ENCODE measurements at regions not wholly inside any gene's neighbourhood (a gene's known extent, or its start where the extent isn't known, plus 50 kb on each side); places are given as distances from the start of the nearest gene placed in this dataset.

DNA sequence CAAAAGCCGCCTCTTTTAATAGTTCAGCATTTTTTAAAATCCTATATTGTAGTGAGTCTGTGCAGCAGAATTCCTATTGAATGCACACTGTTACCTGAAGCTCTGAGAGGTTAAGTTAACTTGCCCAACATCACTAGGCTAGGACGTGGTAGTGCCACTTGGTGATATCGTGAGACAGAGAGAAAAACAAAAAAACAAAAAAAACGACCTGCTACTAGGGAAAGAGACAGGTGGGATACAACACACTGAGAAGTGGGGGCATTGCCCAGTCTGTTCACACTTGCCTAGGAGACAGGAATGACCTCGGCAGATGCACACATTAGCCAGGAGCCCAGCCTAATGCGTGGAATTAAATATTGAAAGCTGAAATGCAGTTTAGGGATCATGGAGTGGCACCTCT lies 129.7 kb upstream of the CCND2 start:
- no peak overlapping the region for H3K4me2 ChIP-seq (ENCODE audit: insufficient read depth, low read length, poor library complexity, severe bottlenecking)
- peaks cover 0 to 16% (median 0%) of the 10 kb centered on the region in 3 experiments for H3K27me3 ChIP-seq (ENCODE audit: control insufficient read depth in 3 of 3, insufficient read depth in 3 of 3, low read depth in 1 of 3, low read length in 3 of 3)
- peaks cover 8 to 14% of the 10 kb centered on the region in 2 donors for H3K4me1 ChIP-seq (ENCODE audit: control insufficient read depth in 2 of 2, insufficient read depth in 1 of 2, low read depth in 1 of 2, low read length in 2 of 2)
- H3K18ac ChIP-seq (ENCODE audit: low read length) = no peak overlapping the region
- H3K79me1 ChIP-seq (ENCODE audit: low read depth, low read length) = no peaks in the 10 kb centered on the region
- H2AFZ ChIP-seq (ENCODE audit: low read length) = no peak overlapping the region
- no peak overlapping the region for H2AK5ac ChIP-seq (ENCODE audit: low read depth, low read length)
- no peak overlapping the region for H2BK12ac ChIP-seq (ENCODE audit: low read length)
- WGBS, 2 donors (ENCODE audit: extremely low coverage in 2 of 2, insufficient read length in 2 of 2, insufficient replicate concordance in 1 of 2) = no CpG with 5 or more reads among the region's 6 CpGs
- H3K14ac ChIP-seq (ENCODE audit: low read length) = no peak overlapping the region
- H3K27ac ChIP-seq (replicated peaks; ENCODE audit: low read length) = no peak overlapping the region
- no peaks in the 10 kb centered on the region for H3K36me3 ChIP-seq (replicated peaks in 1 of 2; ENCODE audit: control insufficient read depth in 2 of 2, insufficient read depth in 2 of 2, low read length in 2 of 2)
- H3K9ac ChIP-seq (ENCODE audit: low read depth, low read length, poor library complexity) = no peak overlapping the region
- H2BK120ac ChIP-seq (ENCODE audit: low read depth, low read length) = no peak overlapping the region
- H3K23ac ChIP-seq (ENCODE audit: low read depth, low read length, poor library complexity) = no peak overlapping the region
- no peak overlapping the region for H4K91ac ChIP-seq (ENCODE audit: low read depth, low read length, poor library complexity)
- no peak for DNase-seq (ENCODE audit: low spot score)
- no peak overlapping the region for H2BK5ac ChIP-seq (ENCODE audit: low read length)
- peaks cover 2 to 6% of the 10 kb centered on the region in 2 donors for H3K9me3 ChIP-seq (replicated peaks in 1 of 2; ENCODE audit: control insufficient read depth in 2 of 2, insufficient read depth in 1 of 2, low read depth in 1 of 2, low read length in 2 of 2)
- H4K8ac ChIP-seq (ENCODE audit: low read depth, low read length) = no peak overlapping the region
- H3K4me3 ChIP-seq (ENCODE audit: low read length in 2 of 2) = no peak overlapping the region
- no peak overlapping the region for H2BK15ac ChIP-seq (ENCODE audit: low read length)
- no peak overlapping the region for H3K4ac ChIP-seq (ENCODE audit: low read length)

DNA sequence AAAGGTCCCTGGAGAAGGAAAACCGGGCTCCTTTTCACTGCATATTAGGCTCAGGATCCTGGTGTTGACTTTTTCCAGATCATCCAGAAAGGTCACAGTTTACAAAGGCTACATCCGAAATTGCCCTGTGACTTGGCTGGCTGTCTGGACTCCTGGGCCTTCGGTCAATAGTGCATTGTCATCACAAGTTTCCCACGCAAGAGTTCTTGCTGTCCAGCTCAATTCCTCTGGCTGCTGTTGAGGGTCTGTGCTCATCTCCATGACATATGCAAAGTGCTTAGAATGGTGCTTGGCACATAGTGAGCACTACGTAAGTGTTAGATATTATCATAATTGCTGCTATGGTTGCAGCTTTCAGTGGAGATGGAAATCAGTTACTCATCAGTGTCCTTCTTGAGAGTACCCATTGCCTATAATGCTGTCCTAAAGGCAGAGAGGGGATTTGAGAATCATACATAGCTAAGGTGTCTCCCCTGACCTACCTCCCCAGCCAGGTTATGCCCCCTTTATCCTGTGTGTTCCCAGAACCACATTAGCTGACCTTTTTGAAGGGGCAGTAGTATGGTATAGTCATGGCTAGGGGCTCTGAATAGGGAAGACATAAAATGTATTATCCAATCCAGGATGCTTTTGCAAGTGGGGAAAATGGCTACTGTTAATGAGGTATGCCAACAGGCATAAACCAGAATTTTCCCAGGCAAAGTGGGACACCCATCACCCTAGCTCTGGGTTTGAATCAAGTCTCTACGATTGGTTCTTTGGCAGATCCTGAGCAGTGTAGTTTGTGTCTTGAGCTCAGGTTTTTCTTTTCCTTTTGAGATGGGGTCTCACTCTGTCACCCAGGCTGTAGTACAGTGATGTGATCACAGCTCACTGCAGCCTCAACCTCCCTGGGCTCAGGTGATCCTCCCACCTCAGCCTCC lies 132.0 kb upstream of the CCND2 start:
- no peak overlapping the region for H3K9ac ChIP-seq (ENCODE audit: low read depth, low read length, poor library complexity)
- WGBS, 2 donors (ENCODE audit: extremely low coverage in 2 of 2, insufficient read length in 2 of 2, insufficient replicate concordance in 1 of 2) = no CpG with 5 or more reads among the region's 6 CpGs
- no peak overlapping the region for H2BK120ac ChIP-seq (ENCODE audit: low read depth, low read length)
- no peaks in the 10 kb centered on the region for H3K79me1 ChIP-seq (ENCODE audit: low read depth, low read length)
- H3K23ac ChIP-seq (ENCODE audit: low read depth, low read length, poor library complexity) = no peak overlapping the region
- H4K8ac ChIP-seq (ENCODE audit: low read depth, low read length) = no peak overlapping the region
- H3K14ac ChIP-seq (ENCODE audit: low read length) = no peak overlapping the region
- H3K4me1 ChIP-seq (ENCODE audit: control insufficient read depth in 2 of 2, insufficient read depth in 1 of 2, low read depth in 1 of 2, low read length in 2 of 2) = peaks cover 10 to 18% of the 10 kb centered on the region in 2 donors
- H2BK15ac ChIP-seq (ENCODE audit: low read length) = no peak overlapping the region
- H2AK5ac ChIP-seq (ENCODE audit: low read depth, low read length) = no peak overlapping the region
- DNase-seq (ENCODE audit: low spot score) = no peak
- H2AFZ ChIP-seq (ENCODE audit: low read length) = no peak overlapping the region
- no peak overlapping the region for H3K4ac ChIP-seq (ENCODE audit: low read length)
- H3K18ac ChIP-seq (ENCODE audit: low read length) = no peak overlapping the region
- H3K9me3 ChIP-seq (replicated peaks in 1 of 2; ENCODE audit: control insufficient read depth in 2 of 2, insufficient read depth in 1 of 2, low read depth in 1 of 2, low read length in 2 of 2) = peaks cover 2 to 6% of the 10 kb centered on the region in 2 donors
- H3K36me3 ChIP-seq (replicated peaks in 1 of 2; ENCODE audit: control insufficient read depth in 2 of 2, insufficient read depth in 2 of 2, low read length in 2 of 2) = no peaks in the 10 kb centered on the region
- H4K91ac ChIP-seq (ENCODE audit: low read depth, low read length, poor library complexity) = no peak overlapping the region
- H3K4me2 ChIP-seq (ENCODE audit: insufficient read depth, low read length, poor library complexity, severe bottlenecking) = no peak overlapping the region
- no peak overlapping the region for H2BK12ac ChIP-seq (ENCODE audit: low read length)
- no peak overlapping the region for H3K4me3 ChIP-seq (ENCODE audit: low read length in 2 of 2)
- no peak overlapping the region for H2BK5ac ChIP-seq (ENCODE audit: low read length)
- peaks cover 0 to 16% (median 0%) of the 10 kb centered on the region in 3 experiments for H3K27me3 ChIP-seq (ENCODE audit: control insufficient read depth in 3 of 3, insufficient read depth in 3 of 3, low read depth in 1 of 3, low read length in 3 of 3)
- H3K27ac ChIP-seq (replicated peaks; ENCODE audit: low read length) = no peak overlapping the region

DNA sequence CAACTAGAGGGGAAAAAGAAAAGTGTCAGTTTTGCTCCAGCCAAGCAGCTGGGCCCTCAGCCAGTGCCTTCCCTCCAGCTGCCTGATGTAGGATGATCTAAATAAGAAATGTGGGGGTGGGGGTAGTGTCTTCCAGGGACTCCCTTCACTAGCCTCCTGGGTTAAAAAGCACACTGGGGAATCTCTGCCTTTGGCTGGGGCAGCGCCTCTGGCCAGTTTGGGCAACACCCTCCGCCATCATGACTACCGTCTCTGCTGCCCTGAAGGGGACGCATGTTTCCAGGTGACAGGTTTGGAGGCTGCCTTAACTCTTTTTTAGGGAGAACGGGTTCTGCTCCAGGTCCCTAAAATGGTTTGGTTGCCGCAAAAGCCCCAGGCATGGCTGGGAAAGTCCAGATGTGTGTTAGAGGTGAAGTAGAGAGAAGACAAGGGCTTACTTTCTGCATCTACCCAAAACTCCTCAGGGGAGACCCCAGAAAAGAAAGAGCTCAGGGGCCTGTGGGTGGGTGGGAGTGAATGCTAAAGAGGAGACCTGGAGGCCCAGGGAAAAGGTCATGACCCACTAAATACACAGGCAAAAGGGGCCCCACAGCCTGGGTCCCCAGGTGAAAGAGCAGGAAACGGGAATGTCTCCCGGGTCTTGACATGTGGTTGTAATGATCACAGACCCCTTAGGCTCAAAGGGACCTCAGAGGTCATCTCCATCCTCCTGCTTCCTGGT lies 132.8 kb upstream of the CCND2 start:
- Histone ChIP-seq H3K27me3 (ENCODE audit: control insufficient read depth in 3 of 3, insufficient read depth in 3 of 3, low read depth in 1 of 3, low read length in 3 of 3) (peaks cover 0 to 11% (median 0%) of the 10 kb centered on the region in 3 experiments), H3K9me3 (replicated peaks in 1 of 2; ENCODE audit: control insufficient read depth in 2 of 2, insufficient read depth in 1 of 2, low read depth in 1 of 2, low read length in 2 of 2) (peaks cover 2 to 3% of the 10 kb centered on the region in 2 donors), H3K9ac (ENCODE audit: low read depth, low read length, poor library complexity) (no peak overlapping the region), H2BK5ac (ENCODE audit: low read length) (no peak overlapping the region), H3K4me3 (ENCODE audit: low read length in 2 of 2) (no peak overlapping the region), H3K79me1 (ENCODE audit: low read depth, low read length) (no peaks in the 10 kb centered on the region), H3K4ac (ENCODE audit: low read length) (no peak overlapping the region), H3K4me2 (ENCODE audit: insufficient read depth, low read length, poor library complexity, severe bottlenecking) (no peak overlapping the region), H3K23ac (ENCODE audit: low read depth, low read length, poor library complexity) (no peak overlapping the region), H2BK120ac (ENCODE audit: low read depth, low read length) (no peak overlapping the region), H2AFZ (ENCODE audit: low read length) (no peak overlapping the region), H3K18ac (ENCODE audit: low read length) (peak overlapping the region; percentile 60), H3K27ac (replicated peaks; ENCODE audit: low read length) (no peak overlapping the region), H3K4me1 (ENCODE audit: control insufficient read depth in 2 of 2, insufficient read depth in 1 of 2, low read depth in 1 of 2, low read length in 2 of 2) (peaks cover 18 to 25% of the 10 kb centered on the region in 2 donors), H2BK15ac (ENCODE audit: low read length) (peak overlapping the region; percentile 24), H3K14ac (ENCODE audit: low read length) (no peak overlapping the region), H4K8ac (ENCODE audit: low read depth, low read length) (no peak overlapping the region), H3K36me3 (replicated peaks in 1 of 2; ENCODE audit: control insufficient read depth in 2 of 2, insufficient read depth in 2 of 2, low read length in 2 of 2) (no peaks in the 10 kb centered on the region), H2BK12ac (ENCODE audit: low read length) (no peak overlapping the region), H4K91ac (ENCODE audit: low read depth, low read length, poor library complexity) (no peak overlapping the region), H2AK5ac (ENCODE audit: low read depth, low read length) (no peak overlapping the region)
- no peak for DNase-seq (ENCODE audit: low spot score)
- no CpG with 5 or more reads among the region's 8 CpGs for WGBS, 2 donors (ENCODE audit: extremely low coverage in 2 of 2, insufficient read length in 2 of 2, insufficient replicate concordance in 1 of 2)

DNA sequence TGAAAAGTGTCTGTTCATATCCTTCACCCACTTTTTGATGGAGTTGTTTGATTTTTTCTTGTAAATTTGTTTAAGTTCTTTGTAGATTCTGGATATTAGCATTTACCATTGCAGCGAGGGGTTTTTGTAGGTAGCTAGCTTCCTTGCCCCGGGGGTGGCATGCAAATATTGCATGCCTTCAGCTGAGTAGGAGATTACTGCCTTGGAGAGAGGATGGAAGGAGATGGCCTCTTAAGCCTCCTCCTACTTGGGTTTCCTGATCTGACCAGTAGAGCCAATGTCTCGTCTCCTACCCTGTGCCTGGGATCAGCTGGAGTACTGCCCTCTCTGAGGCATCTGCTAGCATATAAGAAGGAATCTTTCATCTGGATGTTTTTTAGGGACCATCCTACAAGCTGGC lies 134.4 kb upstream of the CCND2 start:
- Histone ChIP-seq H3K4ac (ENCODE audit: low read length) (no peak overlapping the region), H3K4me3 (ENCODE audit: low read length in 2 of 2) (no peak overlapping the region), H3K18ac (ENCODE audit: low read length) (no peak overlapping the region), H2BK15ac (ENCODE audit: low read length) (no peak overlapping the region), H3K4me1 (ENCODE audit: control insufficient read depth in 2 of 2, insufficient read depth in 1 of 2, low read depth in 1 of 2, low read length in 2 of 2) (peaks cover 22 to 31% of the 10 kb centered on the region in 2 donors), H3K27ac (replicated peaks; ENCODE audit: low read length) (no peak overlapping the region), H3K36me3 (replicated peaks in 1 of 2; ENCODE audit: control insufficient read depth in 2 of 2, insufficient read depth in 2 of 2, low read length in 2 of 2) (no peaks in the 10 kb centered on the region), H3K23ac (ENCODE audit: low read depth, low read length, poor library complexity) (no peak overlapping the region), H2AK5ac (ENCODE audit: low read depth, low read length) (no peak overlapping the region), H3K9me3 (replicated peaks in 1 of 2; ENCODE audit: control insufficient read depth in 2 of 2, insufficient read depth in 1 of 2, low read depth in 1 of 2, low read length in 2 of 2) (peaks cover 2 to 3% of the 10 kb centered on the region in 2 donors), H2BK5ac (ENCODE audit: low read length) (no peak overlapping the region), H3K9ac (ENCODE audit: low read depth, low read length, poor library complexity) (no peak overlapping the region), H3K27me3 (ENCODE audit: control insufficient read depth in 3 of 3, insufficient read depth in 3 of 3, low read depth in 1 of 3, low read length in 3 of 3) (peaks cover 0 to 4% (median 0%) of the 10 kb centered on the region in 3 experiments), H2BK12ac (ENCODE audit: low read length) (no peak overlapping the region), H4K8ac (ENCODE audit: low read depth, low read length) (no peak overlapping the region), H3K79me1 (ENCODE audit: low read depth, low read length) (no peaks in the 10 kb centered on the region), H2BK120ac (ENCODE audit: low read depth, low read length) (no peak overlapping the region), H3K14ac (ENCODE audit: low read length) (no peak overlapping the region), H4K91ac (ENCODE audit: low read depth, low read length, poor library complexity) (no peak overlapping the region), H2AFZ (ENCODE audit: low read length) (no peak overlapping the region), H3K4me2 (ENCODE audit: insufficient read depth, low read length, poor library complexity, severe bottlenecking) (no peak overlapping the region)
- WGBS, 2 donors (ENCODE audit: extremely low coverage in 2 of 2, insufficient read length in 2 of 2, insufficient replicate concordance in 1 of 2) = no CpG with 5 or more reads among the region's 3 CpGs
- no peak for DNase-seq (ENCODE audit: low spot score)
